ENCODE measurements at regions not wholly inside any gene's neighbourhood (a gene's known extent, or its start where the extent isn't known, plus 50 kb on each side); places are given as distances from the start of the nearest gene placed in this dataset.
"Not testable (repeated sequence)": the region's sequence is repeated elsewhere in the genome, so short reads cannot be mapped to it uniquely, and the experiment has no call there.

DNA sequence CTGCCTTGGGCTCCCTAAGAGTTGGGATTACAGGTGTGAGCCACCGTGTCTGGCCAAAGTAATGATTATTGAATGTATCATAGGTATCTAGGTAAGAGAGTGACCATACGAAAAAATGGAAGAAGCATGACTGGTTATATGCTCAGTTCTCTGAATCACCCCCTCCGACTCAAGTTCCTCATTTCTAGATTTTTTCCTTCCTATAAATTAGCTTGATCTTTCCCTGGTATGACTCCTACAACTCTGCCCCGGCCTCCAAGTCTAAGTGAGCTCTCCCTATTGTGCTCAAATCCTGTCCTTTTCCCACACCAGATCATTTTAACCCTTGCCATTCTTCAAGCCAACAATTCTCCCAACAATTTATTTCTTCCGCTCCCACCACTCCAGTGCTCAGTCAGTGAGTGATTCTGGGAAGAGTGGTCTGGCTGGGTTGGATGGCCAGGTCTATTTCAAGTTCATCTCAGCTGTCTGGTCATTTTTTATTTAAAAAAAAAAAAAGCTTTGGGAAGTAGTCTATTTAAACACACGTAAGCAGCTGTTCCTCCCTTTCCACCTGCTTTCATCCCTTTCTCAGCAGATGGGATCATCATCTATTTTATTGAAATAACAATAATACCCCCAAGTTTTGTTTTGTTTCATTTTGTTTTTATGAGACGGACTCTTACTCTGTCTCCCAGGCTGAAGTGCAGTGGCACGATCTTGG, 120.2 kb upstream of the HS3ST2 start:
- TF ChIP-seq, protein P1, sequence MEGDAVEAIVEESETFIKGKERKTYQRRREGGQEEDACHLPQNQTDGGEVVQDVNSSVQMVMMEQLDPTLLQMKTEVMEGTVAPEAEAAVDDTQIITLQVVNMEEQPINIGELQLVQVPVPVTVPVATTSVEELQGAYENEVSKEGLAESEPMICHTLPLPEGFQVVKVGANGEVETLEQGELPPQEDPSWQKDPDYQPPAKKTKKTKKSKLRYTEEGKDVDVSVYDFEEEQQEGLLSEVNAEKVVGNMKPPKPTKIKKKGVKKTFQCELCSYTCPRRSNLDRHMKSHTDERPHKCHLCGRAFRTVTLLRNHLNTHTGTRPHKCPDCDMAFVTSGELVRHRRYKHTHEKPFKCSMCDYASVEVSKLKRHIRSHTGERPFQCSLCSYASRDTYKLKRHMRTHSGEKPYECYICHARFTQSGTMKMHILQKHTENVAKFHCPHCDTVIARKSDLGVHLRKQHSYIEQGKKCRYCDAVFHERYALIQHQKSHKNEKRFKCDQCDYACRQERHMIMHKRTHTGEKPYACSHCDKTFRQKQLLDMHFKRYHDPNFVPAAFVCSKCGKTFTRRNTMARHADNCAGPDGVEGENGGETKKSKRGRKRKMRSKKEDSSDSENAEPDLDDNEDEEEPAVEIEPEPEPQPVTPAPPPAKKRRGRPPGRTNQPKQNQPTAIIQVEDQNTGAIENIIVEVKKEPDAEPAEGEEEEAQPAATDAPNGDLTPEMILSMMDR (IDR thresholded peaks at IDR 0.05; ENCODE audit: insufficient read depth, low read length, poor library complexity, severe bottlenecking), result no peak
- Histone ChIP-seq H3K27me3 (ENCODE audit: control insufficient read depth, insufficient read depth, low read length) (no peaks in the 10 kb centered on the region), H3K4me3 (ENCODE audit: low read depth, low read length) (no peak overlapping the region), H3K36me3 (ENCODE audit: control insufficient read depth, insufficient read depth, low read length) (no peaks in the 10 kb centered on the region)
- no peak for DNase-seq (ENCODE audit: low read depth)

DNA sequence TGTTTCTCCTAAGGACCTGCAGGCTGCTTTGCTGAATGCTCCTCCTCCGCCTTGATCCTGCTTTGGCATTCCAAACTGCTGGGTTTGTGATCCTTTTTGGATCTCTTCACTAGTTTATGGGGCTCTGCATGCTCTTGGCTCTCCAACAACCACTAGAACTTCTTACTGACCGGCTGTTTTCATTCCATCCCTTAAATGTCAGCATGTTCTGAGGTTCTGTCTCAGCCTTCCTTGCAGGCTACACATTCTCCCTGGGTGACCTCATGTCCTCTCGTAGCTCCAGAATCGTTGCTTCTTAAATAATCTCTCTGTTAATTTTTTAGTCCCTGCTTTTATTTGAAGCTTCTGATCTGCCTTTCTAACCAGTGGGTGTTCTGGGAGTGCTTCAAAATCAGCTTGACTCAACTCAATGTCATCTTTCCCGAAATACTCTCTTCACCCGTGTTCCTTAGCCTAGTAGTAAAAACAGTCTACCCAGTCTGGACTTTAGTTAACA, 119.0 kb upstream of the HS3ST2 start:
- Histone ChIP-seq H3K4me3 (ENCODE audit: low read depth, low read length) (no peak overlapping the region), H3K36me3 (ENCODE audit: control insufficient read depth, insufficient read depth, low read length) (no peaks in the 10 kb centered on the region), H3K27me3 (ENCODE audit: control insufficient read depth, insufficient read depth, low read length) (no peaks in the 10 kb centered on the region)
- no peak for DNase-seq (ENCODE audit: low read depth)
- TF ChIP-seq, protein P1 (IDR thresholded peaks at IDR 0.05; ENCODE audit: insufficient read depth, low read length, poor library complexity, severe bottlenecking), result no peak

DNA sequence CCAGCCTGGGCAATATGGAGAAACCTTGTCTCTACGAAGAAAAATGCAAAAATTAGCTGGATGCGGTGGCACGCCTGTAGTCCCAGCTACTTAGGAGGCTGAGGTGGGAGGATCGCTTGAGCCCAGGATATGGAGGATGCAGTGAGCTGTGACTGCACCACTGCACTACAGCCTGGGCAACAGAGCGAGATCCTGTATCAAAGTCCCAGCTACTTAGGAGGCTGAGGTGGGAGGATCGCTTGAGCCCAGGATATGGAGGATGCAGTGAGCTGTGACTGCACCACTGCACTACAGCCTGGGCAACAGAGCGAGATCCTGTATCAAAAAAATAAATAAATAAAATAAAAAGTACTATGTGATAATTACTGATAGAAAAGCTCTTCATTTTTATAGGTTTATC, 118.2 kb upstream of the HS3ST2 start:
- DNase-seq (ENCODE audit: low read depth), result not testable (repeated sequence)

DNA sequence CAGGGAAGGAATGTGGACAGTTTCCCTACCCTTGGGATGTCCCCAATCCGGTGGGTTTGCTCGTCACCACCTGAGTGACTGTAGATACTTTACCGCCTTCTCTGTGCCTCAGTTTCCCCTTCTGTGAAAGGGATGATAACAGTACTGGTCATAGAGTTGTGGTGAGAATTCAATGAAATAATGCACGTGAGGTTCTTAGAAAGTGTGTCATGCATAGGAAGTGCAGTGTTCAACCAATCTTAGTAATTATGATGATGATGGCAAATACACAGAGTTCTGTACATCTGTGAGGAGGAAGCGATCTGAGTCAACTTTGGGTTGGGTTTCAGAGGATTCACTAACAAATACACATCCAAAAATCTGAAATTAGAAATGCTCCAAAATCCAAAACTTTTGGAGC, 114.6 kb upstream of the HS3ST2 start:
- H3K27me3 ChIP-seq (ENCODE audit: control insufficient read depth, insufficient read depth, low read length), result no peaks in the 10 kb centered on the region
- DNase-seq (ENCODE audit: low read depth), result no peak
- TF ChIP-seq, protein P1 (IDR thresholded peaks at IDR 0.05; ENCODE audit: insufficient read depth, low read length, poor library complexity, severe bottlenecking), result no peak

More for the DNA sequence above, 118.2 kb upstream of the HS3ST2 start:
- not testable (repeated sequence) for H3K36me3 ChIP-seq (ENCODE audit: control insufficient read depth, insufficient read depth, low read length); H3K4me3 ChIP-seq (ENCODE audit: low read depth, low read length); H3K27me3 ChIP-seq (ENCODE audit: control insufficient read depth, insufficient read depth, low read length)

DNA sequence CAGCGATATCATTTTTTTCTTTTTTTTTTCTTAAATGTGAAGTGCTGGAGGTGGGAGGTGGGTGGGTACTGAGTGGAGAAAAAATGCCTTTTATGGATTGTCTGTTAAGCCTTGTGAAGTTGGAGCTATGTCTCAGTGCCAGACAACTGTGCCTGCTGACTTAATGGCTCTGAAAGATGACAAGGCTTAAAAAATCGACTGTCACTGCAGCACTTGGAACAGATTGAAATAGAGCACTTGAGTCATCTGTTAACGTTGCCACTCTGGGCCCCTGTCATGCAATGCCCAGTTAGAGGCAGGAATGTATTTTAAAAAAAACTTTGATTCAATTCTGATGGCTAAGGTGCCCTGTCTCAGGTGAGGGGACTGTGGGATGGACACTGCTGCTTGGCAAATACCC, 108.2 kb upstream of the HS3ST2 start:
- Histone ChIP-seq H3K27me3 (ENCODE audit: control insufficient read depth, insufficient read depth, low read length) (no peaks in the 10 kb centered on the region), H3K36me3 (ENCODE audit: control insufficient read depth, insufficient read depth, low read length) (no peaks in the 10 kb centered on the region), H3K4me3 (ENCODE audit: low read depth, low read length) (no peak overlapping the region)
- DNase-seq (ENCODE audit: low read depth), result no peak
- TF ChIP-seq, protein P1 (IDR thresholded peaks at IDR 0.05; ENCODE audit: insufficient read depth, low read length, poor library complexity, severe bottlenecking), result no peak

More for the DNA sequence above, 114.6 kb upstream of the HS3ST2 start:
- Histone ChIP-seq H3K36me3 (ENCODE audit: control insufficient read depth, insufficient read depth, low read length) (no peaks in the 10 kb centered on the region), H3K4me3 (ENCODE audit: low read depth, low read length) (no peak overlapping the region)

DNA sequence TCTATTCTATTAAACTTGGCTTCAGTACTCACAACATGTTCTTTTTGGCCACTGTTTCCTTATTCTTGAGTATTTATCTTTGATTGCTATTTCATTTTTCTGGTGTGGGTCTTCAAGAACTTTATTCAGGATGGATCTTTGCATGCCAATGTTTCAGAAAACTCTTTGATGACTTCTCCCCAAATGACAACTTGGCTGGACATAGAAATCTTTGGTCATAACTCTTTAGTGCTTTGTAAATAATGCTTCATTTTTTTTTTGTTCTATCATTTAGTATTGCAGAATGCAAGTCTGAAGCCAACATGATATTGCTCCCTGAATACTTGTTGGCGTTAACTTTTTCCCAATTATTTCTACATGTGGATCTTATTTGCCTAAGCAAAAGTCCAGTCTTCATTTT, 103.6 kb upstream of the HS3ST2 start:
- TF ChIP-seq, protein P1 (IDR thresholded peaks at IDR 0.05; ENCODE audit: insufficient read depth, low read length, poor library complexity, severe bottlenecking), result no peak
- Histone ChIP-seq H3K36me3 (ENCODE audit: control insufficient read depth, insufficient read depth, low read length) (no peaks in the 10 kb centered on the region), H3K27me3 (ENCODE audit: control insufficient read depth, insufficient read depth, low read length) (no peaks in the 10 kb centered on the region), H3K4me3 (ENCODE audit: low read depth, low read length) (no peak overlapping the region)
- DNase-seq (ENCODE audit: low read depth), result no peak
